NCI-H446 (cell line): ENCODE measurements at regions not wholly inside any gene's neighbourhood (a gene's known extent, or its start where the extent isn't known, plus 50 kb on each side); places are given as distances from the start of the nearest gene placed in this dataset.

Source experiments
- DNase-seq, 2 experiments: peaks; one replicate each; lab custom pipeline; 2025; lab: John Stamatoyannopoulos, UW

GRCh38 chr6:154885214-154885613, 109.9 kb upstream of the TIAM2 start:
- DNase-seq, result no peak

- no peak for DNase-seq
Observed at GRCh38 chr6:154886016-154886415, 109.1 kb upstream of the TIAM2 start.

DNA sequence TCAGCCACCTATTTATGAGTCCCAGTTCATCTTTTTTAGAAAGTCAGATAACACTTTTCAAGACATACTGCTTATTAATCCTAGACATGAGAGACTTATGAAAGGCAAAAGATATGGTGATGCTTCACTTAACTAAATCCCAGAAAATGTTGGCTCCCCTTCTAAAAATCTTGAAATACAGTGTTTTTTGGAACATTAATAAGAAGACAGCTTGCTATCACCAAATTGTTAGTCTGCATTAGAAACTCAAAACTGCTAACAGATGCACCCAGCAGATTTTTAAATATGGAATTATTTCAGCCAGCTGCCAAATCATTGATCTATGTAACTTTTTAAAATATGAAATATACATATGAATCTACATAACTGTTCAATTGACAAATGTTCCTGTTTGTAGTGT, 108.6 kb upstream of the TIAM2 start:
- no peak for DNase-seq

GRCh38 chr6:154887051-154887450, 108.1 kb upstream of the TIAM2 start:
- DNase-seq, result no peak

GRCh38 chr6:154888421-154889295, 106.5 kb upstream of the TIAM2 start:
- peak; percentile 44 to 72 for DNase-seq

GRCh38 chr6:154890874-154891273, 104.2 kb upstream of the TIAM2 start:
- no peak for DNase-seq

DNA sequence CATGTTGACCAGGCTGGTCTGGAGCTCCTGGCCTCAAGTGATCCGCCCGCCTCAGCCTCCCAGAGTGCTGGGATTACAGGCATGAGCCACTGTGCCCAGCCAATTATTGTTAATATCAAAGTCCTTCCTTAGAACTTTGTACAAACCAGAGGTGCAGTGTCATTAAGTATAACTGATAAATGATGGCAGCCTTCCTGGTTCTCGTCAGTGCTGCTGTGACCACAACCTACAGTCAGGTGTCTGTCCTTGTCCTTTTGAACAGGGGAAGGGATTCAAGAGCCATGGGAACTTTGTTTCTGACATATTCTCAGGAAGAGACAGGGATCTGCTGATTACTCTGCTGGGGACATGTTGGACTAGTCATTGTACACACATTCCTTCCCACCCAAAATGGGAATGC, 103.2 kb upstream of the TIAM2 start:
- DNase-seq, result no peak

GRCh38 chr6:154893917-154894316, 101.2 kb upstream of the TIAM2 start:
- no peak for DNase-seq

- DNase-seq, result no peak
Observed at GRCh38 chr6:154894902-154895301, 100.2 kb upstream of the TIAM2 start.

- DNase-seq, result no peak
Observed at GRCh38 chr6:154895841-154896240, 99.3 kb upstream of the TIAM2 start.

GRCh38 chr6:154898821-154899220, 96.3 kb upstream of the TIAM2 start:
- DNase-seq, result no peak

GRCh38 chr6:154899824-154900463, 95.2 kb upstream of the TIAM2 start:
- DNase-seq, result no peak

DNA sequence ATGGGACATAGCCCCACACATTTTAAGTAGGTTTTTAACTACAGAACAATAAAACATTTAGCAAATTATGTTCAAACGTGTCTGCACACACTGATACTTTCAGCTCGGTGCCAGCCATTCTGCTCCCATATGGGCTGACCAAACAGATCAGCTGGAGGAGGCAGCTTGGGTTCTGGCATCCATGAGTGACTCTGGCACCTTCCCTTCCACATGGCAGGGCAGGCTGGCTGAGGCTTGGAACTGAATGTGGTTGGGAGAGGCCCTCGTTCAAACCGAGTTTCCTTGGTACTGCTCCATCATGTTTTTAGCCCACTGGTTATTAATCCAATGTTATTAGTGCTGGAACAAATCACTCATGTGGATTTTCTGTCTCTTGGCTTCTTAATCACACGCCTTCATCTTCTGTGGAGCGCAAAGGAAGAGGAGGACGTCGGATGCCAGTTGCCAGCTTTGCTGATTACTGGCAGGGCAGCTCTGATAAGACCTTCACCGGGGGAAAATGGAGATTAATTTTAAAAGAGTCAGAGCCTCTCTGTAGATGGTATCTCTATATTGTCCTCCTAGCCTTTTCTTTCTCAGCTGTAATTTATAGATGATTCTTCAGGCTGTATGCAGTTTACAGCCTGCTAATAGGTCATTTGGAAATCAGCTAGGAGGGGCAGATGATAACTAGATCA, 93.1 kb upstream of the TIAM2 start:
- DNase-seq, result peak; percentile 35 to 75

DNA sequence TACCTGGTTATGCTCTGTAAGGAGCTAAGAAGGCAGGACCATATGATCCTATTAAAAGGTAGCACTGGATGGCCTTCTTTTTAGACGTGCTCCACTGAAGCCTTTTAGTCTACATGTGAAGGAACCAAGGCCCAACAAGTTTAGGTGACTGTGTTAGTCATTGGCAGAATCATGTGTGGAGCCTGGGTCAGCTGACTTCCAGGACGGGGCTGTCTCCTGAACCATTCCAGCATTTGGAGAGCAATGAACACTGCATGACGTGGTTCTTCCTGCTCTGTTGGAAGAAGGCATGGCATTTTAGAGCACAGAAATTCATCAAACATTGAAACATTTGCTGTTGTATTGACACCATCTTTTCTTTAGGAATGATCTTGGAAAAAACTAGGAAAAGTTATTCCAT, 87.8 kb upstream of the TIAM2 start:
- DNase-seq, result no peak

GRCh38 chr6:154908723-154909122, 86.4 kb upstream of the TIAM2 start:
- no peak for DNase-seq

DNA sequence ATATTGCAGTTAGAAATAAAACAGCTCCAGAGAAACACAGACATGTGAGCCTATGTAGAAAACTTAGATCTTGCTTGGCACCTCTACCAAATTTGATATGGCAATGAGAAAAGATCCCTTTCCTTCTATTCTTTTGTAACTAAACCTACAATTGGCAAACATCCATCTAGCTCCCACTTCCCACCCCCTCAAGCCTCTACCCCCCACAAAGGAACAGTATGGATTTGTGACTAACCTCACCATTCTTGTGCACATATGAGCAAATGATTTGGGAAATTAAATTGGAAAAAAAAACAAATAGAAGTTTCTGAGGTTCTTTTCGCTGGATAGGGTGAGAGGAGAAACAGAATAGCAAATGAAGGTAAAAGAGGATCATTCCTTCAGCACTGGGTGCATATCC, 85.8 kb upstream of the TIAM2 start:
- no peak for DNase-seq

DNA sequence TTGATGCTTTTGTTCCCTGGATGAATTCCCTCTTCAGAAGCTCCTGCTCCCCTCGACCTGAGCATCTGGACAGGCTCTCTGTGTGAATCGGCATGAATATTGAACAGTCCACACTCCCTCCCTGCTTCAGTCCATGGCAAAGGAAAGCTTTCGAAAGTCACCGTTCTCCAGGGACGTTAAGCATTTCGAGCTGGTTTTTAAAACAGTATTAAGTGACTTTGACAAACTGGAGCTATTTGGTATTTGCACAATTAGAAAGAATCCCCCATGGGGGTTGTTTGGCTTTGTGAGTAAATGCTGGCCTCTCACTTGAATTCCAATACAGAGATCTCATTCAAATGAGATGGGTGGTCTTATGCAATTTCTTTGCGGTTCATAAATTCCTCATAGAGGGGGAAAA, 85.3 kb upstream of the TIAM2 start:
- no peak for DNase-seq

- DNase-seq, result no peak
Observed at GRCh38 chr6:154914288-154914687, 80.8 kb upstream of the TIAM2 start.

- no peak for DNase-seq
Observed at GRCh38 chr6:154916857-154917256, 78.3 kb upstream of the TIAM2 start.

GRCh38 chr6:154917941-154918340, 77.2 kb upstream of the TIAM2 start:
- DNase-seq, result no peak

GRCh38 chr6:154919806-154920205, 75.3 kb upstream of the TIAM2 start:
- no peak for DNase-seq

DNA sequence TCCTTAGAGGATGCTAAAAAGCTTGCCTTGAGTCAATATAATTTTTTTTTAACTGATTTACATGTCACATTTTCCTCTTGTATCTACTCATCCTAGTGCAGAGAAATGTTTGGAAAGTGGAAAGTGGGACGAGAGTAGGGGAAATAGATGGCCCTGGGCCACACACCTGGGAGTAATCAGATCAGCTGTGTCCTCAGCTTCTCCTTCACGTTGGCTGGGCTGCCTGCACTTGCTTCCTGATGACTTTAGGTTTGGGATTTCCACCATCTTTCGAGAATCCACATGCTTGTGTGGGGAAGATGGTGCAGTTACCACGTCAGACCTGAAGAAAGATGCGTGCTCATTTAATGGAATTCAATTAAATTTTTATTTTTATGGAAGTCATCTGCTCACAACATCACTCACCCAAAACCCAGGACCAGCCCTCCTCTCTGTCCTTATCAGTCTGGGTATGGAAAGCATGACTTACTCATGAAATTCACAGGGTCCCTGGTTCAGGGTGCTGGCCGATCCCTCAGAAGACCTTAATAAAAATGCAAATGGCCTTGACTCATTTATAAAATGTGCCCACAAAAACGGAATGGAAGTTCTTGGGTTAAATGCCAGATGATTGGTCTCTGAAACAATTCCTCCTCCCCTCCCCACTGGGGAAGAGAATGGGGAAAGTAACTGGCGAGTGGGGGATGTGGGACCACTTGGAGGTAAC, 74.5 kb upstream of the TIAM2 start:
- DNase-seq, result no peak
